MM.1S (cell line): ENCODE measurements at regions not wholly inside any gene's neighbourhood (a gene's known extent, or its start where the extent isn't known, plus 50 kb on each side); places are given as distances from the start of the nearest gene placed in this dataset.

Experiments used
- DNase-seq: peaks from one replicate; pipeline ENCODE4 v3.0.0-alpha.2; 2015
- H2AFZ ChIP-seq: fragments of 300-600 bp; sonication (generic); 2 replicates; pipeline ENCODE4 v1.6.0; 2016; ENCODE audit warnings: antibody characterized with exemption, low read length
- H3F3A ChIP-seq: fragments of 300-600 bp; sonication (generic); 2 replicates; pipeline ENCODE4 v1.6.1; 2016; ENCODE audit warnings: mild to moderate bottlenecking, antibody characterized with exemption, low read length, moderate library complexity, mixed read lengths; ENCODE audit not compliant: insufficient read depth
- H3K27ac ChIP-seq: fragments of 300-600 bp; sonication (generic); 2 replicates; pipeline ENCODE4 v1.5.1; 2016; ENCODE audit warnings: mild to moderate bottlenecking, low read length
- H3K27me3 ChIP-seq: fragments of 300-600 bp; sonication (generic); replicated peaks from 2 replicates; pipeline ENCODE4 v1.6.0; 2016; ENCODE audit warnings: low read length; ENCODE audit not compliant: insufficient read depth
- H3K36me3 ChIP-seq: fragments of 300-600 bp; sonication (generic); replicated peaks from 2 replicates; pipeline ENCODE4 v1.6.1; 2016; ENCODE audit warnings: mild to moderate bottlenecking, low read length, mixed read lengths; ENCODE audit not compliant: insufficient read depth
- H3K4me1 ChIP-seq: fragments of 300-600 bp; sonication (generic); 2 replicates; pipeline ENCODE4 v1.6.1; 2016; ENCODE audit warnings: low read length, mixed read lengths
- H3K4me2 ChIP-seq: fragments of 300-600 bp; sonication (generic); 2 replicates; pipeline ENCODE4 v1.6.0; 2016; ENCODE audit warnings: low read depth, low read length
- H3K4me3 ChIP-seq: fragments of 300-600 bp; sonication (generic); 2 replicates; pipeline ENCODE4 v1.5.1; 2016; ENCODE audit warnings: low read length, mixed read lengths
- H3K79me2 ChIP-seq: fragments of 300-600 bp; sonication (generic); 2 replicates; pipeline ENCODE4 v1.6.1; 2016; ENCODE audit warnings: mixed run types, low read length, mixed read lengths
- H3K9ac ChIP-seq: fragments of 300-600 bp; sonication (generic); 2 replicates; pipeline ENCODE4 v1.6.1; 2016; ENCODE audit warnings: low read length, mixed read lengths
- H3K9me2 ChIP-seq: fragments of 300-600 bp; sonication (generic); replicated peaks from 2 replicates; pipeline ENCODE4 v1.6.1; 2016; ENCODE audit warnings: mild to moderate bottlenecking, low read length, mixed read lengths; ENCODE audit not compliant: insufficient read depth
- H3K9me3 ChIP-seq: fragments of 300-600 bp; sonication (generic); replicated peaks from 2 replicates; pipeline ENCODE4 v1.6.1; 2016; ENCODE audit warnings: mild to moderate bottlenecking, low read length, mixed read lengths; ENCODE audit not compliant: insufficient read depth
- H4K20me1 ChIP-seq: fragments of 300-600 bp; sonication (generic); 2 replicates; pipeline ENCODE4 v1.6.1; 2016; ENCODE audit warnings: mild to moderate bottlenecking, low read length, moderate library complexity, mixed read lengths; ENCODE audit not compliant: insufficient read depth
- CTCF ChIP-seq: fragments of 300-600 bp; sonication (generic); IDR thresholded peaks from 2 replicates; pipeline ENCODE4 v1.5.1; 2016; ENCODE audit warnings: antibody characterized with exemption, low read length, mixed read lengths
- EZH2 ChIP-seq: fragments of 300-600 bp; sonication (generic); optimal IDR thresholded peaks from 2 replicates; pipeline ENCODE3; 2017; ENCODE audit warnings: low read depth, mild to moderate bottlenecking, antibody characterized with exemption, low read length, mixed read lengths
- EZH2phosphoT487 ChIP-seq: fragments of 300-600 bp; sonication (generic); IDR thresholded peaks from 2 replicates; pipeline ENCODE4 v1.6.1; 2018; ENCODE audit warnings: antibody characterized with exemption, low read length

GRCh38 chr3:162125790-162126189 is 629.2 kb downstream of the OTOL1 start:
- H3K9ac ChIP-seq = no peak overlapping the region
- no peaks in the 10 kb centered on the region for H3F3A ChIP-seq
- H3K36me3 ChIP-seq = no peaks in the 10 kb centered on the region
- H3K9me2 ChIP-seq = no peaks in the 10 kb centered on the region
- no peak overlapping the region for H3K4me2 ChIP-seq
- H3K27ac ChIP-seq = no peak overlapping the region; the same call in 1 of the 2 replicates
- no peaks in the 10 kb centered on the region for H3K27me3 ChIP-seq
- no peak for TF ChIP-seq CTCF
- TF ChIP-seq EZH2 = no peak
- no peak for TF ChIP-seq EZH2phosphoT487
- H3K4me1 ChIP-seq = no peaks in the 10 kb centered on the region
- H3K4me3 ChIP-seq = no peak overlapping the region
- DNase-seq = no peak
- no peak overlapping the region for H2AFZ ChIP-seq
- H3K79me2 ChIP-seq = no peaks in the 10 kb centered on the region
- no peaks in the 10 kb centered on the region; the same call in 1 of the 2 replicates for H3K9me3 ChIP-seq
- no peaks in the 10 kb centered on the region for H4K20me1 ChIP-seq

DNA sequence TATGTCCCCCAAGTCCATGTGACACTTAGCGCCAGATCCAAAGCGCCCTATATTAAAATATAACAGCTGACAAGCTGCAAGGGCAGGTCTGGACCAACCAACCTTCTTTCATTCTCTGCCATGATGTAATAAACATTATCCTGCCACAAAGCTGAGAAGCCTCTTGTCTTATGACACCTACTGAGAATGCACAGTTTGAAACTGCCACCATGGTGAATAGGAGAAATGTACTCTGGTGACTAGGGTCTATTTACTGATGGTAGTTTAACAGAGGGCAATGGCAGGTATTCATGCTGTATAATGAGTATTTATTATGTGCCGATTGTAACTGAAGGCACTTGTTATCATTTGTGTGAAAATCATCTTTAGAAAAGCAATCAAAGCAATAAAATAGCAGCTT is 634.0 kb downstream of the OTOL1 start:
- Histone ChIP-seq H3K27ac (no peak overlapping the region), H2AFZ (no peak overlapping the region), H3K4me2 (no peak overlapping the region), H3K27me3 (no peaks in the 10 kb centered on the region), H3K4me1 (no peaks in the 10 kb centered on the region), H3K9ac (no peak overlapping the region), H4K20me1 (no peaks in the 10 kb centered on the region), H3K9me3 (no peaks in the 10 kb centered on the region), H3K4me3 (no peak overlapping the region), H3K9me2 (no peaks in the 10 kb centered on the region), H3K36me3 (no peaks in the 10 kb centered on the region), H3K79me2 (no peaks in the 10 kb centered on the region), H3F3A (no peaks in the 10 kb centered on the region)
- TF ChIP-seq EZH2phosphoT487 (no peak), EZH2 (no peak), CTCF (no peak)
- no peak for DNase-seq

DNA sequence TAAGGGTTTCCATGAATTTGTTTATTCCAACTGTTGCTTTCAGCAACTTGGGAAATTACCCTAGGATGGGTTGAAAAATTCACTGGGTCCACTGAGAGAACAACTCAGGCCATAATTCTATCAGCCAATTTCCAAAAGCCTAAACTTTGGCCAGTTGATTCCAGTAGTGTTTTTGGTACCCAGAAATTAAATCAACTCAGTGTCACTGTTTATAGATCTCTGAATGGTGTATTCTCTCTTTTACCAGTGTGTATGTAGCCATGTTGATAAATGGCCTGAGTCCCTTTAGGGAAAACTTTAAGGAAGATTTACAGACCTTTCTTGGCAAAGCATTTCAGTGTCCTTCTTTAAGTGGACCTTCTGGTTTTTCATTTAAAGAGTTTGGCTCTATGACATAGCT is 636.4 kb downstream of the OTOL1 start:
- no peaks in the 10 kb centered on the region for H4K20me1 ChIP-seq
- H3K27ac ChIP-seq = no peak overlapping the region
- H3K9ac ChIP-seq = no peak overlapping the region
- no peaks in the 10 kb centered on the region for H3K4me1 ChIP-seq
- H3K9me2 ChIP-seq = no peaks in the 10 kb centered on the region
- no peaks in the 10 kb centered on the region for H3K36me3 ChIP-seq
- no peak overlapping the region for H2AFZ ChIP-seq
- H3K9me3 ChIP-seq = no peaks in the 10 kb centered on the region
- H3K79me2 ChIP-seq = no peaks in the 10 kb centered on the region
- no peak for TF ChIP-seq EZH2
- TF ChIP-seq EZH2phosphoT487 = no peak
- no peak for TF ChIP-seq CTCF
- H3K27me3 ChIP-seq = no peaks in the 10 kb centered on the region
- H3K4me3 ChIP-seq = no peak overlapping the region
- H3F3A ChIP-seq = no peaks in the 10 kb centered on the region
- no peak overlapping the region for H3K4me2 ChIP-seq
- no peak for DNase-seq
